ENCODE measurements at regions not wholly inside any gene's neighbourhood (a gene's known extent, or its start where the extent isn't known, plus 50 kb on each side); places are given as distances from the start of the nearest gene placed in this dataset.

GRCh38 chr9:108708448-108708847 is 147.3 kb downstream of the ACTL7B start:
- H3K9me2 ChIP-seq (replicated peaks; ENCODE audit: control insufficient read depth, low read length): no peaks in the 10 kb centered on the region
- no peak for TF ChIP-seq CTCF (IDR thresholded peaks at IDR 0.05; ENCODE audit: low read depth, low read length, poor library complexity, severe bottlenecking)
- H4K20me1 ChIP-seq (ENCODE audit: control insufficient read depth, insufficient read depth, low read depth, low read length): no peaks in the 10 kb centered on the region
- no peaks in the 10 kb centered on the region for H3F3A ChIP-seq (ENCODE audit: control insufficient read depth, insufficient read depth)
- no peak overlapping the region for H3K27ac ChIP-seq (ENCODE audit: low read depth, low read length)
- H3K4me1 ChIP-seq (ENCODE audit: control insufficient read depth, low read length): no peaks in the 10 kb centered on the region
- H3K4me3 ChIP-seq (ENCODE audit: low read length): no peak overlapping the region
- H3K9me3 ChIP-seq (ENCODE audit: control insufficient read depth, insufficient read depth, low read length): no peaks in the 10 kb centered on the region
- no peaks in the 10 kb centered on the region for H3K27me3 ChIP-seq (ENCODE audit: control insufficient read depth, low read length)
- H3K36me3 ChIP-seq (ENCODE audit: control insufficient read depth, low read length): no peaks in the 10 kb centered on the region
- H3K79me2 ChIP-seq (ENCODE audit: control insufficient read depth, low read length): no peaks in the 10 kb centered on the region
- no peak overlapping the region for H3K4me2 ChIP-seq (ENCODE audit: low read length)

GRCh38 chr9:108707120-108707519 is 148.7 kb downstream of the ACTL7B start:
- Histone ChIP-seq H3K9me2 (replicated peaks; ENCODE audit: control insufficient read depth, low read length) (no peaks in the 10 kb centered on the region), H3K9me3 (ENCODE audit: control insufficient read depth, insufficient read depth, low read length) (no peaks in the 10 kb centered on the region), H3K4me1 (ENCODE audit: control insufficient read depth, low read length) (no peaks in the 10 kb centered on the region), H3K4me3 (ENCODE audit: low read length) (no peak overlapping the region), H3K27me3 (ENCODE audit: control insufficient read depth, low read length) (no peaks in the 10 kb centered on the region), H3K79me2 (ENCODE audit: control insufficient read depth, low read length) (no peaks in the 10 kb centered on the region), H4K20me1 (ENCODE audit: control insufficient read depth, insufficient read depth, low read depth, low read length) (no peaks in the 10 kb centered on the region), H3K36me3 (ENCODE audit: control insufficient read depth, low read length) (no peaks in the 10 kb centered on the region), H3K4me2 (ENCODE audit: low read length) (no peak overlapping the region), H3K27ac (ENCODE audit: low read depth, low read length) (no peak overlapping the region), H3F3A (ENCODE audit: control insufficient read depth, insufficient read depth) (no peaks in the 10 kb centered on the region)
- TF ChIP-seq CTCF (IDR thresholded peaks at IDR 0.05; ENCODE audit: low read depth, low read length, poor library complexity, severe bottlenecking) (no peak), EZH2phosphoT487 (IDR thresholded peaks at IDR 0.05; ENCODE audit: borderline replicate concordance, low read length) (no peak)

- H3F3A ChIP-seq (ENCODE audit: control insufficient read depth, insufficient read depth): no peaks in the 10 kb centered on the region
- H3K9me3 ChIP-seq (ENCODE audit: control insufficient read depth, insufficient read depth, low read length): no peaks in the 10 kb centered on the region
- H3K27me3 ChIP-seq (ENCODE audit: control insufficient read depth, low read length): no peaks in the 10 kb centered on the region
- no peaks in the 10 kb centered on the region for H3K4me1 ChIP-seq (ENCODE audit: control insufficient read depth, low read length)
- H4K20me1 ChIP-seq (ENCODE audit: control insufficient read depth, insufficient read depth, low read depth, low read length): no peaks in the 10 kb centered on the region
- H3K4me2 ChIP-seq (ENCODE audit: low read length): no peak overlapping the region
- TF ChIP-seq CTCF (IDR thresholded peaks at IDR 0.05; ENCODE audit: low read depth, low read length, poor library complexity, severe bottlenecking) (no peak), EZH2phosphoT487 (IDR thresholded peaks at IDR 0.05; ENCODE audit: borderline replicate concordance, low read length) (no peak)
- no peaks in the 10 kb centered on the region for H3K36me3 ChIP-seq (ENCODE audit: control insufficient read depth, low read length)
- no peak overlapping the region for H3K27ac ChIP-seq (ENCODE audit: low read depth, low read length)
- no peaks in the 10 kb centered on the region for H3K79me2 ChIP-seq (ENCODE audit: control insufficient read depth, low read length)
- no peaks in the 10 kb centered on the region for H3K9me2 ChIP-seq (replicated peaks; ENCODE audit: control insufficient read depth, low read length)
- no peak overlapping the region for H3K4me3 ChIP-seq (ENCODE audit: low read length)
These were observed 151.5 kb downstream of the ACTL7B start for GRCh38 chr9:108704156-108704852.
